ENCODE measurements at regions not wholly inside any gene's neighbourhood (a gene's known extent, or its start where the extent isn't known, plus 50 kb on each side); places are given as distances from the start of the nearest gene placed in this dataset.

DNA sequence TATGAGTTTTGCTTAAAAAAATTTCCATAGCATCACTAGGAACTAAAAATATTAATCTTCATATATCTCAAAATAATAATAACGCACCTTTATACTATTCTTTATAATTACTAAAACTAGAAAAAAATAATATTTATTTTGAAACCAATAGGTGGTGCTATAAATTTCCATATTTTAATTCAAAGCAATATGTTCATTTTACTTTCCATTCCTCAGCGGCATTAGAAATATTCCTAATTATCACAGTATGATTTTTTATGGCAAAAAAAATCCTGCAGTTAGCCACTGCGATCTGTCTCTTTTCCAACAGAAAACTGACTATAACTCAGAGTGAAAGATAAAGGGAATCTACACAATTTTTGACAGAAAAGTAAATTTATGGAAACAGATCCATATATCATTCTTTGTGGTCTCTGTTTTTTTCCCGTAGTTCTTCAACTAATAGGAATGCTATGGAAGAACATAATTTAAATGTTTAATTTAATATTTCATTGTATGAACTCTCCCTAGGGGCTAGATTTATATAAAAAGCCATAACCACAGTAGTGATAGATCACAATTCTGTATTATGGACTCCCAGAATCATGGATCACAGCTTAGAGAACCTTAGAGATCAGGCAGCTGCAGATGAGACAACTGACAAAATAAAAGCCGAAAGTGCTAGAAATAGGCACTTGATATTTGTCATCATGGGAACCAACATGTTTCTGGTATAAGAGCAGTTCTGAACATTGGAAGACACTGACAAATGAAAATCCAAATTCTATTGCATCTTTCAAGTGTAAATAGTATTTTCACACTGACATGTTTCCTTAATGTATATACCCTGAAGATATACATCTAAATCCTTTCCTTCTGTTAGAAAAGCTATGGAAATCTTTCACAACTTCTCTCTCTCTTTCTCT is 167.7 kb upstream of the MPDZ start (continued):
- no peak for TF ChIP-seq NCOA6 (IDR thresholded peaks at IDR 0.05)
- TF ChIP-seq GMEB1 (CRISPR knock-in tag; IDR thresholded peaks at IDR 0.05): no peak
- no peak for TF ChIP-seq SRSF9 (IDR thresholded peaks at IDR 0.05; ENCODE audit: borderline replicate concordance, low read depth, low read length)
- no peak for TF ChIP-seq CBFB (CRISPR knock-in tag; IDR thresholded peaks at IDR 0.05)

DNA sequence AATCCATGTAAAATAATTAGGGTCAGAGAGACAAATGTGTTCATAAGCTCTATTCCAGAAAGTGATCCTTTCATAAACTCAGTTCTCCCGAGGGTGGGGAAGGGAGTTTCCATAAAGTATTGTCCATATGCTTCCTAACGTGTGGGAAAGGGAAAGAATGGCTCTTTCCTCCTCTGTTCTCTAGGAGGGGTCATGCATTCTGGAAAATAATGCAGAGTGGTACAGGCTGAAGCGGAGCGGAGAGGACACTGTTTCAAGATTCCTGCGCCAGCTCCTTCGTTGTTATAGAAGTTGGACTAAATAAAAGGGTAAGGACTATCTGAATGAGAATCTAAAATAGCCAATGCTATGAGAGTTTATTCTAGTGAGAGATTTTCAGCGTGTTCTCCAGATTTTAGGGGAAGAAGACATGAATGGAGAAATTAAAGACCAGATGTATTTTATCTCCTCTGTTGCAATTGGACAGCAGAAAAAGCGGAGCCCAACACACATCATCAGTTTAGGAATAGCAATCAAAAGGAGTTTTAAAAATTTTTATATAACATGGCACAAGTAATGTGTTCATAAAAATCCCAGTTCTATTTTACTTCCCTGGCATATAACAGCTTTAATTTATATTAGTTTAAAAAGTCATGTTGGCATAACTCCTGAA is 166.9 kb upstream of the MPDZ start:
- no peak overlapping the region for H3K4me3 ChIP-seq
- no peaks in the 10 kb centered on the region for H3K9me1 ChIP-seq (ENCODE audit: control insufficient read depth, insufficient read depth, low read length)
- ChIA-PET CTCF (ENCODE audit: low intra/inter-chr PET ratio) (no interaction called here), POLR2A (no interaction called here)
- H3K4me1 ChIP-seq (replicated peaks in 1 of 2; ENCODE audit: control insufficient read depth in 2 of 2, insufficient read depth in 2 of 2, low read length in 2 of 2): no peaks in the 10 kb centered on the region
- no peak overlapping the region for H2AFZ ChIP-seq (ENCODE audit: low read depth, low read length)
- ATAC-seq (no peak), FAIRE-seq (no peak), DNase-seq (ENCODE audit: extremely low read depth in 1 of 4, low spot score in 3 of 4) (no peak)
- no peaks in the 10 kb centered on the region for H4K20me1 ChIP-seq (replicated peaks; ENCODE audit: control insufficient read depth, insufficient read depth, low read length)
- BruUV-seq (replicated peaks): no TSS peak
- no peaks in the 10 kb centered on the region for H3K79me2 ChIP-seq (ENCODE audit: control insufficient read depth, insufficient read depth, low read length)
- no peak overlapping the region for H3K27ac ChIP-seq (ENCODE audit: extremely low read depth, low read depth, low read length)
- no peaks in the 10 kb centered on the region for H3K27me3 ChIP-seq (ENCODE audit: control insufficient read depth in 2 of 2, insufficient read depth in 2 of 2, low read length in 2 of 2)
- no peak overlapping the region for H3K9ac ChIP-seq (ENCODE audit: insufficient read depth in 1 of 2, low read depth in 2 of 2, low read length in 2 of 2)
- H3K9me3 ChIP-seq (replicated peaks; ENCODE audit: control insufficient read depth, insufficient read depth, low read depth, low read length): no peaks in the 10 kb centered on the region
- intact Hi-C loops (cut with micrococcal nuclease) (no loop called here), in situ Hi-C loops (cut with MboI) (loop anchor here (25.0 kb wide), 1 partner anchor 991 kb away; no protein-coding TSS in a partner anchor)
- WGBS (ENCODE audit: insufficient coverage, low coverage, missing lambda C conversion rate): 3% methylated on average over 8 of the region's 8 CpGs
- H3K4me2 ChIP-seq (ENCODE audit: insufficient read depth, low read length): no peak overlapping the region
- no peaks in the 10 kb centered on the region for H3K36me3 ChIP-seq (ENCODE audit: control insufficient read depth, insufficient read depth, low read length)
- TF ChIP-seq SMARCB1 (IDR thresholded peaks at IDR 0.05; ENCODE audit: insufficient read length, low read depth) (no peak), SREBF1 (IDR thresholded peaks at IDR 0.05; ENCODE audit: borderline replicate concordance, low read depth, low read length) (no peak), ARID1B (IDR thresholded peaks at IDR 0.05) (no peak), FOXJ3 (CRISPR knock-in tag; IDR thresholded peaks at IDR 0.05) (no peak), JUN (IDR thresholded peaks at IDR 0.05; ENCODE audit: borderline replicate concordance, low read depth, low read length) (no peak), JUN (CRISPR knock-in tag; IDR thresholded peaks at IDR 0.05; ENCODE audit: borderline replicate concordance) (no peak), ARID2 (IDR thresholded peaks at IDR 0.05) (no peak), POLR2H (tag; IDR thresholded peaks at IDR 0.05; ENCODE audit: low read depth) (no peak), TOE1 (IDR thresholded peaks at IDR 0.05; ENCODE audit: borderline replicate concordance) (no peak), TOE1 (CRISPR knock-in tag; IDR thresholded peaks at IDR 0.05; ENCODE audit: borderline replicate concordance, low read depth) (no peak), SRSF3 (IDR thresholded peaks at IDR 0.05; ENCODE audit: insufficient read depth, low read length) (no peak)
- TF ChIP-seq, protein P1, sequence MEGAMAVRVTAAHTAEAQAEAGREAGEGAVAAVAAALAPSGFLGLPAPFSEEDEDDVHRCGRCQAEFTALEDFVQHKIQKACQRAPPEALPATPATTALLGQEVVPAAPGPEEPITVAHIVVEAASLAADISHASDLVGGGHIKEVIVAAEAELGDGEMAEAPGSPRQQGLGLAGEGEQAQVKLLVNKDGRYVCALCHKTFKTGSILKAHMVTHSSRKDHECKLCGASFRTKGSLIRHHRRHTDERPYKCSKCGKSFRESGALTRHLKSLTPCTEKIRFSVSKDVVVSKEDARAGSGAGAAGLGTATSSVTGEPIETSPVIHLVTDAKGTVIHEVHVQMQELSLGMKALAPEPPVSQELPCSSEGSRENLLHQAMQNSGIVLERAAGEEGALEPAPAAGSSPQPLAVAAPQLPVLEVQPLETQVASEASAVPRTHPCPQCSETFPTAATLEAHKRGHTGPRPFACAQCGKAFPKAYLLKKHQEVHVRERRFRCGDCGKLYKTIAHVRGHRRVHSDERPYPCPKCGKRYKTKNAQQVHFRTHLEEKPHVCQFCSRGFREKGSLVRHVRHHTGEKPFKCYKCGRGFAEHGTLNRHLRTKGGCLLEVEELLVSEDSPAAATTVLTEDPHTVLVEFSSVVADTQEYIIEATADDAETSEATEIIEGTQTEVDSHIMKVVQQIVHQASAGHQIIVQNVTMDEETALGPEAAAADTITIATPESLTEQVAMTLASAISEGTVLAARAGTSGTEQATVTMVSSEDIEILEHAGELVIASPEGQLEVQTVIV (CRISPR knock-in tag; IDR thresholded peaks at IDR 0.05; ENCODE audit: borderline replicate concordance): no peak

Data from K562 (cell line).